AML-193 (cell line): ENCODE measurements at regions not wholly inside any gene's neighbourhood (a gene's known extent, or its start where the extent isn't known, plus 50 kb on each side); places are given as distances from the start of the nearest gene placed in this dataset.
"Not testable (repeated sequence)": the region's sequence is repeated elsewhere in the genome, so short reads cannot be mapped to it uniquely, and the experiment has no call there.

ENCODE experiments used
- DNase-seq, 2 experiments: peaks; one replicate each; lab custom pipeline; 2025; lab: John Stamatoyannopoulos, UW

DNA sequence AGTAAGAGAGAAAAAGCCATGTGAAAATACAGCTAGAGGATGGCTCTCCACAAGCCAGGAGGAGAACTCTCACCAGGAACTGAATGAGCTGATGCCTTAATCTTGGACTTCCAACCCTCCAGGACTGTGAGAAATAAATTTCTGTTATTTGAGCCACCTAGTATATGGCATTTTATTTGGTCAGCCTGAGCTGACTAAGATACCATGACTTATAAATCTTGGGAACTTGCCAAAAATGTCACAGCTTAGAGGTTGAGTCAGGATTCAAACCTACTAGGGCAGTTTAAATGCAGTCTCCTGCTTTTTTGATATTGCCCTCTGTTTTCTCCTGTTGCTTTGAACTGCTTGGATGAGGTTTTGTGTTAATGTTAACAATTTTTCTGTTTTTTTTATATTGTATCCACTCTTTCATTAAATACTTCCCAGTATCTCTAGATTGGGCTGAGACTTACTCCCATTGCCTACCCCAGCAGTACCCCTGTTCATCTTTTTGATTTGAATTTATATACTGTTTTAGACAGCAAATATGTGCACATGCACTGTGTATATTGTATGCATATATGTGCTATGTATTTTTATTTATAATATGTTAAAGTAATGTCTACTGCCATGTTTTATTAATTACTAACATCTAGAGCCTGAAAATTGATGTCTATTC is 1223.2 kb downstream of the OTOL1 start:
- DNase-seq, result no peak

DNA sequence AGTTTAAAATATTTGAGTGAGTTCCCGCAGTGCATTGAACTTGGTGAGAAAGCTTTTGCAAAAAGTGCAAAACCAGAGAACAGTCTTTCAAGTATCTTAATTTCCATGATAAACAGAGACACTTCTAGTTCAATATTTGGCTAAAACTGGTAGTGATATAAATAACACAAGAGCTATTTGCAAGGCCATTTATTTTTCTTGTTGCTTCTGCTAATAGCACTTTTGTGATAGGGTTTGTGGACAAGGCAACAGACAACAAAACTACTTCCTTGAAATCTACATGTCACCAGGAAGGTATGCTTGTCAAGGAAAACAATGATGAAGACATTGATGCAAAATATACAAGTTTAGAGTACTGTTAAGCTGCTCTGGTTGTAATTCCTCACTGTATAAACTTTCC is 1225.1 kb downstream of the OTOL1 start:
- no peak for DNase-seq

DNA sequence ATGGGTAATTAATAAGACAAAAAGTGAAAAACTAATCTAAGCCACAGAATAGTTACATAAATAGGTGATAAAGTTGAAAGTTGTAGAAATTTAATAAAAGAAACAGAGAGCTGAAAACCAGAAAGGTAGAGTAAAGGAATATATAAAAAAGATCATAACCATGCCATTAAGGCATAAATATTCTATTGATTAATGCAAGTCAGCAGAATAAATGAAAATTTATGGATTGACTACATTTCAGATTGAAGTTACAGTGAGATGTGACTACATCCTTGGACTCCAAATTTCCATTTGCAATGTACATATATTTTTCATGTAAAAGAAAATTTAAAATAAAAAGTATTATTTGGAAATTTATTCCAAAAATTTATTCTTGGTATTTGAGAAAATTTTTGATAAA is 1225.7 kb downstream of the OTOL1 start:
- no peak for DNase-seq

DNA sequence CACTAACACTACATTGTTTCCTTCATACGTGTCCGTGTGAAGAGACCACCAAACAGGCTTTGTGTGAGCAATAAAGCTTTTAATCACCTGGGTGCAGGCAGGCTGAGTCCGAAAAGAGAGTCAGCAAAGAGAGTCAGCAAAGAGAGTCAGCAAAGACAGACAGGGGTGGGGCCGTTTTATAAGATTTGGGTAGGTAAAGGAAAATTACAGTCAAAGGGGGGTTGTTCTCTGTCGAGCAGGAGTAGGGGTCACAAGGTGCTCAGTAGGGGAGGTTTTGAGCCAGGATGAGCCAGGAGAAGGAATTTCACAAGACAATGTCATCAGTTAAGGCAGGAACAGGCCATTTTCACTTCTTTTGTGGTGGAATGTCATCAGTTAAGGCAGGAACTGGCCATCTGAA is 1226.2 kb downstream of the OTOL1 start:
- DNase-seq, result not testable (repeated sequence)

DNA sequence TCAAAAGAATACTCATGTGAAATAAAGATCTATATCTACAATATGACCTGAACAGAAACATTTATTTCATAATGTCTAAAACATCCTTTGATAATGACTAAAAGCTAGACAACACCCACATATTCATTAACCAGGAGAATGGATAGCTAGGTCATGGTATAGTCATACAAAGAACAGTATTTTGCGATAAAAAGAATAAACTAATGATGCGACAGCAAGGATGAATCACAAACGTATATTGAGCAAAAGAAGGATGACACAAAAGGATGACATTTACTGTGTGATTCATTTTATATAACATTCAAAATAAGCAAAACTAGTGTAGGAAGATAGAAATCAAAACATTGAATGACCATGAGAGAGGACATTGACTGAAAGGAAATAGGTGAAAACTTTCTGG is 1233.1 kb downstream of the OTOL1 start:
- no peak for DNase-seq

DNA sequence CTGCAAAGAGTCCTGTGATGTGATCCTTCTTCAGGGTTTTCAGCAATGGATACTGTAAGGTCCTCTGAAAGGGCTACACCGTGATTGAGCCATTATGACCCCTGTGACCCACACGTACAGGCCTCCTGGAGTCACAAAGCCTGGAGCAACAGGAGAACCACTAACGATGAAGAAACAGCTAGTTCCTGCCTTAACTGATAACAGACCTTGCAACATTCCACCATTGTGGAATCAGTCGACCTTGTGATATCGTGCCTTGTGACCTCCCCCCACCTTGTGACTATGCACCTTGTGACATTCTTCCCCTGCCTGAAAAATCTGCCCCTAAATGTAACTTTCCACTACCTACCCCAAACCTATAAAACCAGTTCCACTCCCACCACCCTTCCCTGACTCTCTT is 1235.4 kb downstream of the OTOL1 start:
- DNase-seq, result not testable (repeated sequence)

DNA sequence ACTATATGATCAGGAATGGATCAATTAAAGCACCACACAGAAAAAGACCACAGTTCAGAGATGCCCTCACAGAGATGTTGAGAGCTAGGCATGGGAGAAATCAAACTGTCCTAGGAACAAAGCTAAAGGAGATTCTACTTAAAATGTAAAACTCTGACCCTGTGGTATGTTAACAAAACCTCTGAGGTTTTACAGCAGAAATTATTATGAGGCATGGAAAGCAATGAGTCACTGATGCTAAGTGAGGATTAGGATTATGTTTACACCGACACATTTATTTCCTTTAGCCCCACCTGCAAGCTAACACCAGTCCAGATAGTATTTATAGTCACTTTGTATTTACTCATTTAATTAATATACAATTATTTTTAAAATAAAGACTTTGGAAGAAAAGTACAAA is 1242.2 kb downstream of the OTOL1 start:
- no peak for DNase-seq

DNA sequence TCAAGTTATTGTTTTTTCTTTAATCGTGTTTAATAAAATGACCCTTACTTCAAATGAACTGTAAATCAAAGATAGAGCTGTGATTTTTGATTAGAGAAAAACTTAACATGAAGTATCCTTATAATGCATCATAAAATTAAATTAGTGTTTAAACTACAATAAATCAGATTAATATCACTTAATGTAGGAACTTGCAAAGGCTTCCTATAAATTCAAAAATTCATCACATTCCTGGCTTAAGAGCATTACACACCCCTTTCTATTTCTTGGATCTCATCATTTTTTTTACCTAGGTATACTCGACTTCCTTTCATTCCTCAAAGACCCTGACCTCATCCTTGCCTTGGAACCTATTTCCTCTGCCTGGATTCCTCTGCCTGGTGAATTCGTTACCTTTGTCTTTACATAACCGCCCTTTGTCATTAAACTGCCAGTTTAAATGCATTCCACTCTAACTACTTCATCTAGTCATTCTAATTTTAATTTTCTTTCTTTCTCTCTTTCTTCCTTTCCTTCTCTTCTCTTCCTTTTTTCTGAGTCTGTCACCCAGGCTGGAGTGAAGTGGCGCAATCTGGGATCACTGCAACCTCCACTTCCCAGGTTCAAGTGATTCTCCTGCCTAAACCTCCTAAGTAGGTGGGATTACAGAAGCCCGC is 1244.5 kb downstream of the OTOL1 start:
- no peak for DNase-seq

DNA sequence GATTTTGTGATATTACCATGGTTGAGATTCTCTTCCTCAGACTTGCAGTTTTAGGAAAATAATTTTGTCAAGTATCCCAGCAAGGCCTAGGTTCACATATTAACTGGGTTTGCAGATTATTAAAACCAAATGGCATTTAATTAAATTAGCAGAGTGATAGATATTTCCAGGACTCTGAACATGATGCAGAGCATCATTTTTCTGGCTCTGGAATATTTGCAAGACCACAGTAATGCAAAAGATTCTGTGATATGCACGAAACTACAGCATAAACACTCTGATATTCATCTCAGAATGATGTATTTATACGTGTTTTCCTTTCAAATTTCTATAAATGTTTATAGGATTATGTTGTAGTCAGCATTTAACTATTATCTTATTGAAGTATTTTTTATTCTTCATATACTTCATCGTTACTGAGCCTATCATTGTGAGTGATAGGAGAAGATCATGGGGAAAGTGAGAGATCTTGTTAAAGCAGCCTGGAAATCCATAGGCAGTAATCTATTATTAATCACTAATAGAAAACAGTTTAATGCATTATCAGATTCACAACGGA is 1245.6 kb downstream of the OTOL1 start:
- no peak for DNase-seq

DNA sequence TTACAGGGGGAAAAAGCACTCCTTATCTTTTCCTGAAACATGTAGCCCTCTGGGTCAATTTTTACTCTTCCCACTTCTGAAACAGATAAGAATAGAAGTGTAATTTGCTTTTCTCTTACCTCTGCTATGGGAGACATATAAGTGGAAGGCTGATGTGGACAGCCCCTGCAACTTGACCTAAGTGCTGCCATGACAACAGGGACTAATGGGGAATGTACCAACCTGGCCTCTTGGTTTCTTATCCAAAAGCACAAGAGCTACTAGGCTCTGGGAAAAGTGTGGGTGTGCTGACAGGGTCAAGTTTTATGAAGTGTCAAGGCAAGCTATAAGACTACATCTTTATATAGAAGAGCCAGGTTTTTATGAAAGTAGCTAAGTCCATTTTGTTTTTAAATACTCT is 1246.5 kb downstream of the OTOL1 start:
- no peak for DNase-seq

DNA sequence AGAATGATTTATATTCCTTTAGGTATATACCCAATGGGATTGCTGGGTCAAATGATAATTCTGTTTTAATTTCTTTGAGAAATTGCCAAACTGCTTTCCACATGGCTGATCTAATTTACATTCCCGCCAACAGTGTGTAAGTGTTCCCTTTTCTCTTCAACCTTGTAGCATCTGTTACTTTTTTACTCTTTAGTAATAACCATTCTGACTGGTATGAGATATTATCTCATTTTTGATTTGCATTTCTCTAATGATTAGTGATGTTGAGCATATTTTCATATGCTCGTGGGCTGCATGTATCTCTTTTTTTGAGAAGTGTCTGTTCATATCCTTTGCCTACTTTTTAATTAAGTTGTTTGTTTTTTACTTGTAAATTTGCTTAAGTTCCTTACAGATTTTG is 1264.2 kb downstream of the OTOL1 start:
- DNase-seq, result no peak

DNA sequence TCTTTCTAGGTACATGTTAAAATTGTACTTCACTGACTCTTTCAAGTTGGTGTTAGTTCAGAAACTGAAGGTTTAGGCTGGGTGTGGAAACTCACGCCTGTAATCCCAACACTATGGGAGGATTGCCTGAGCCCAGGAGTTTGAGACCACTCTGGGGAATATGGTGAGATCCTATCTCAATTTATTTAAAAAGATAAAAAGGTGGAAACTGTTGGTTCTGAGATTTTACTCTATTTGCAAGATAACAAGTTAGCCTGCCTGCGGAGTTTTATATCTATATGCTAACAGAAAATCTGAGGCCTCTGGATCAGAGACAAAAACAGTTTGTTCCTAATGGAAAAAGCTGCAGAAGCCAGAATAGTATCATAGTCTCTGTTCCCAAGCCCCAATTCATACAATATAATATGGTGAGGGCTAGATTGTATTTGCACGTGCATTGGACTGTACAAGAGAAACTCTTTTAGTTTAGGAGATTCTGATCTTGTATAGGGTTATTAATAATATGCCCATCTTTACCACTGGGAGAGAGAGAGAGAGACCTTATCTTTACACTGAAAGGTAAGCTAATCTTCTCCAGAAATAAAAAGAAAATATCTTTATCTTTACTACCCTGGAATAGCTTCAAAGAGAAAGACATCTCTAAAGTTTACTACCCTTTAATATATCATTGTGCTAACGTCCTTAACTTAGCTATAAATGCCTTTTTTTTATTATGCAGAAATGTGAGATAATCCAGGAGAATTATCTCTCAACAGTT is 1267.6 kb downstream of the OTOL1 start:
- no peak for DNase-seq

DNA sequence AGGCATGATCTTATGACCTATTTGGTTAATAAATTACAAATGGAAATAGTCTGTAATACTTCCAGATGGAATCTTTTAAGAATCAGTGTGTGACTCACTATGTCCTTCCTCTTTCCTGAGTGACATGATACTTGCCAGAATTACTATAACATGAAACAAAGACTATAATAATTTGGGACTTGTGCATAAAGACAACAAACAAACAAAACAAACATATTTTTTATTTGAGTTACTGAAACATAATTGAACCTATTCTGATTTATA is 1268.1 kb downstream of the OTOL1 start:
- DNase-seq, result no peak

DNA sequence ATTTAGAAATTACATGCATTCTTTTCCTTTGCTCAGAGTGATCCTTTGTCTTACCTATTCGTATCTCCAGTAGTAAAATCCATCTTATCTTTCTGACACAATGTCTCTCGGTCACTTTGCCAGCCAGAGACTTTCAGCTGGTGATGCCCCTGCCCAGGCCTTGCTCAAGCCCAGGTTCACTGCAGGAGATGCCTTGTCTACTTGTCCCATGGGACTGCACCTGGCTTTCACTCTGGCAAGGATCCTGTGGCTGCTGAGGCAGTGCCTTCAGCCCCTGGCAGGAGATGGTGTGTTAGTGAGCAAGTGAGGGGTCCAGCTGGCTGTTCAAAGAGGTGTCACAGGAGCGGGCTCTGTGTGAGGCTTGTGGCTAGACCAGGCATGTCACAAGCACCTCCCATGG is 1268.9 kb downstream of the OTOL1 start:
- DNase-seq, result no peak

DNA sequence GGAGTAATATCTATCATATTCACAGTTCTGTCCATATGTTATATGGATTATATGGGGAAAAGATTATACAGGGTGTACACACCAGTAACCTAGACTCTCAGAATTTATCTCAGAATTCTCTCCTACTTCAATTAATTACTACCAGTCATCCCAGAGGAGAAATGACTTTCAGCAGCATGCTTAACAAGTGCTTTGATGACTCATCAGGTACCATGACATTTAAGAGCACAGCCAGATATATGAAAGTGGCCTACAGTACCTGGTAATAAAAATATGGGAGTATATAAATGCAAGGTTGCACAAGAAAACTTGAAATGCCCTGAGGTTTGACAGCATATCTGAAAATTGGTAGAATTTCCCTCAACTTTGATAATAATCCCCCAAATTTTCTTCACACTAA is 1273.0 kb downstream of the OTOL1 start:
- no peak for DNase-seq

DNA sequence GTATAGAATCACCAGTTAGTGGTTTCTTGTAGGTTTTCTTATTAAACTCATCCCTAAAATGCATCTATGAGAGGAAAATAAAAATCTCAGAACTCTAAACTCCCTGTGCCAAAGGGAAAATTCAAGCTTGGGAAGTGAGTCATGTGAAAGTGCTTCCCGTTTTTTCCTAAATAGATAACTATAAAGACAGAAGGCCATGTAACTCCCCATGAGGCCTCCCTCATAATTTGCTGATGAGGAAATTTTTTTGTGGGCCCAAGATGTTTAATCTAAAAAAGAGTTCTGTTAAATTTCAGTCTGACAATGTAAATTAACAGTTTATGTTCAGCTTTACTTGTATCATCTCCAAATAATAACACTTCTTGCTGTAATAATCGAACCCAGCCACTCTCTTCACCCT is 1273.9 kb downstream of the OTOL1 start:
- no peak for DNase-seq

DNA sequence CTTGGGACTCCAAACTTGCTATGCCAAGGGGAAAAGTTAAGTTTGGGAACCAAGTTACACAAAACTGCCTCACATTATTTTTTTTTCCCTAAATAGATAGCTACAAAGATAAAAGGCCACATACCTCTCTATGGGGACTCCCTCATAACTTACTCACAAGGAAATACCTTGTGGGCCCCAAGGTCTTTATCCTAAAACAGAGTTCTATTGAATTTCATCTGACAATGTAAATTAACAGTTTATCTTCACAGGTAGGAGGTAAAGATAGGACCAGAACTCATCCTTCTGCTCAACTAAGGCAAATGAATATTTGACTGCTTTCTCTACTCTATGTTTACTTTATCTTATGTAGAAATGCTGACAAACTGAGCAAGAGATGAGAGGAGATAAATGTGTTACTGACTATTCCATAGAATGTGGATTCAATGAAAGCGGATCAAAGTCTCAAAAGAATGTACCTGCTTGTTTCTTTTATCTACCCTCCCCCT is 1278.0 kb downstream of the OTOL1 start:
- no peak for DNase-seq

DNA sequence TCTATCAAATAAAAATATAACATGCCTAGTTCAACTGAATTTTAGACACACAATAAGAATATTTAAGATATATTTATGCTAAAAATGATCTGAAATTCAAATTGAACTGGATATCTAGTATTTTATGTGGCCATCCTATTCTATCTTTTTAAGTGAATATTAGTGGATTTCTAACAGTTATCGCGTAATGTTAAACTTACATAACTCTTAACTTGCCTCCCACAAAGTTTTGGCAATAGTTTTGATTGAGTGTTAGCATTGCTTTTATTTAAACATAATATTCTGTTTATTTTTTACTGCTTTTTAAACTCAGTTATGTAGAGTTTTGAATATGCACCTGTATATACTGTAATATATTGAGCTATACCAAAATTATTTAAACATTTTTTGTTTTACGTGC is 1279.5 kb downstream of the OTOL1 start:
- DNase-seq, result no peak

DNA sequence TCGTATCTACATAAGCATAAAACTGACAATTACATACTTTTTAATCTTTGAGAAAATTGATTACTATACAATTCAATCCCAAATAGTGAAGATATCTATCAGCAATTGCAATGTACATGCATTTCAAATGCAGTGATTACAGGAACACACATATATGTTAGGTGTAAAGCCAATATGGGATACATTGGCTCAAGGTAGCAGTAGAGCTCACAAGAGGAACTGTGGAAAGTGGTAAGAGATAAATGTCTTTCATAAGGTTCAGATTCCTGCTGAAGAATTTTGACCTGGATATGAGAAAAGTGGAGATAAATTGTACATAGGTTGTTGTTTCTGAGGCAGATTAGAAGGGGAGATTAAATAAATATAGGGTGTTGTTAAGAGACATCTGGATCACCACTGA is 1280.5 kb downstream of the OTOL1 start:
- no peak for DNase-seq

DNA sequence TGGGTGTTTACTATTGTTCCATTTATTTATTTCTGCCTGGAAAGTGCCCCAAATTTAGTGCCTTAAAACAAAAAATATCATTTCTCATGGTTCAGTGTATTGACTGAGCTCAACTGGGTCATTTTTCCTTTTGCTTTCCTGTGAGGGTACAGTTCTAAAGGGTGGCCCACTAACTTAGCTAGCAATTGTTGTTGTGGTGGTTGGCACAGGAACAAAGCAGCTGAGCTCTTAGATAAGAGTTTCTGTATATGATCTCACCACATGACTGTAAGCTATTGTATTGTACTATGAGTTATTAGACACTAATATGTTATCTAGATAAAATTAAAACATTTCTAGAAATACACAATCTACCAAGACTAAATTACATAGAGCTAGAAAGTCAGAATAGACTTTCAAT is 1283.7 kb downstream of the OTOL1 start:
- no peak for DNase-seq

DNA sequence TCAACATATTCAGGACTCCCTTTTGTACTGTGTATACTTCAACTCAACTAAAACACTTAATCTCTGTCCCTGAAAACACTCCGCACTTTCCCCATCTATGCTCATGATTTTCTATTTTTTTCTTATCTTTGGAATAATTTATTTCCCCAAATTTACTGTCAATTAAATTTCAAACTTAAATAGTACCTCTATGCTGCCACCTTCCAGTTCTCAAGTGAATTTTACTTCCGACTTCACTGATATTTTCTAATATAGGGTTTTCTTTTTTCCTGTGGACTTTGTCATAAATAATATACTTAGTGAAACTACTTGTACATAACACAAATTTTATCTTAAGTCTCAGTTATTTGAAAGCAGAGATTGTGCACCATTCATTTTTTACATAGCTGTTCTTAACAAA is 1303.3 kb downstream of the OTOL1 start:
- no peak for DNase-seq

DNA sequence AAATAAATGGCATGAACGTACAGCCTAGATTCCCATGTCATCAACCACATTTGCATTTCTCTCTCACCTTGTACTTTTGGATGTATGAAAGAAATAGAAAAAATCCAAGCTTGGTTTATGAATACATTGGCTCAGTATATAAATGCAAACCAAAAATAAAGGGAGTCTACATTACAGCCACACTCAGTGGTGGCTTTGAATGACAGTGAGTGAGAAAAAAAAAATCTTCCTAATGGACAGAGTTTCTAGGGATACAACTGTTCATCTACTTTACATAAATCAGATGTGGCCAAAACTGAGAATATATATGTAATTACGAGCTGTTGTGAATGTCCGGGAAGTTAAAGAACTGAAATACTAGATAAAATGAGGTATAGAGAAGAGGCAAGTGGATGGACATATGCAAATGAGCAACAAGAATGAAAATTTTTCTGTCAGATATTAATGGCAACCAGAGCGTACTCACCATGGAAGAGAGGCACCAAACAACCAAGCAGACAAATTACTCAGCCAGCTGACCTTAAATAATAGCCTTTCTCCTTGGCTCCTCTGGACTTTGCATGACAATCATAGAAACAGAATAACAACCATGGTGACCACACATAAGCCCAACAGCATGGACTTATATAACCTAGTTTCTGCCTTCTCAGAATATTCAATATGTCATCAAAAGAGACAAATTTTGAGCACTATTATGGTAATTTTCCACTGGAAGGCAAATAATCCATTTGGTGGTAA is 1305.8 kb downstream of the OTOL1 start:
- no peak for DNase-seq

DNA sequence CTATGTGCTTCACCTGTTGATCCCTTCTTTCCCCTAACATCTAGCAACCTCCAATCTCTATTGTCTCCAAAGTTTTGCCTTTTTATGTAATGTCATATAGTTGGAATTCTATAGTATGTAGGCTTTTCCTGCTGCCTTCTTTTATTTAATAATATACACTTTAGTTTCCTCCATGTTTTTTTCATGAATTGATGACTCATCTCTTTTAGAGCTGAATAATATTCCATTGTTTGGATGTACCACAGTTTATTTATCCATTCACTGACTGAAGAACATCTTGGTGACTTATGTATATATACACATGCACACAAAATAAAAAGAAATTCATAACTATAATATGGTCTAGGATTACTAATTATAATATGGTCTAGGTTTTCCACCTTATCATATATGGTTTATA is 1314.2 kb downstream of the OTOL1 start:
- no peak for DNase-seq
